Neuron (in vitro differentiated cells): ENCODE measurements at regions not wholly inside any gene's neighbourhood (a gene's known extent, or its start where the extent isn't known, plus 50 kb on each side); places are given as distances from the start of the nearest gene placed in this dataset.

Experiments used
- H2AFZ ChIP-seq: one replicate; pipeline ENCODE4 v1.6.1; 2013; ENCODE audit warnings: low read depth, mild to moderate bottlenecking, inconsistent platforms, low read length, moderate library complexity
- H3K27me3 ChIP-seq: one replicate; pipeline ENCODE4 v1.6.1; 2013; ENCODE audit warnings: low read length; ENCODE audit not compliant: insufficient read depth
- H3K36me3 ChIP-seq: one replicate; pipeline ENCODE4 v1.6.1; 2013; ENCODE audit warnings: low read length; ENCODE audit not compliant: insufficient read depth
- H3K4me1 ChIP-seq: one replicate; pipeline ENCODE4 v1.6.1; 2013; ENCODE audit warnings: low read length; ENCODE audit not compliant: insufficient read depth
- H3K4me3 ChIP-seq: 2 replicates; pipeline ENCODE4 v1.5.1; 2013; ENCODE audit warnings: mild to moderate bottlenecking, low read length, moderate library complexity
- H3K9me3 ChIP-seq: one replicate; pipeline ENCODE4 v1.6.1; 2013; ENCODE audit warnings: low read length

GRCh38 chr6:120096696-120097260 is 747.2 kb upstream of the MAN1A1 start:
- no peak overlapping the region for H3K4me3 ChIP-seq
- no peaks in the 10 kb centered on the region for H3K36me3 ChIP-seq
- H3K27me3 ChIP-seq = no peaks in the 10 kb centered on the region
- no peaks in the 10 kb centered on the region for H3K9me3 ChIP-seq
- no peak overlapping the region for H2AFZ ChIP-seq
- H3K4me1 ChIP-seq = no peaks in the 10 kb centered on the region

DNA sequence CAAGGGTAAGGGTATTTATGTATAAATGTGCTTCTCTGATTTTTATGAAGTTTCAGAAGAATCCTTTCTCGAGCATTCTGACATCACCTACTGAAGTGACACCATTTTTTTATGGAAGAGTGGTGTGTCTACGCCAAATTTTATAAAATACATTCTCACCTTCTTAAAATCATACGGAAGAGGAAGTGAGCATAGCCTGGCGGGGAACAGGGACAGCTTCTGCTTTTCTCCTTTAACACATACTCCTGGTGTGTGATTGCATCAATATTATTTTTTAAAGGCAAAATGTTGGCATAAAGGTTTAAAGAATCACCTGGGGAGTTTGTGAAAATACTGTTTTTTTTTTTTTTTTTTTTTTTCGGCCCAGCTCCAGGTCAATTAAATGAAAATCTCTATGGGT is 733.6 kb upstream of the MAN1A1 start:
- no peaks in the 10 kb centered on the region for H3K27me3 ChIP-seq
- no peak overlapping the region for H3K4me3 ChIP-seq
- no peak overlapping the region for H2AFZ ChIP-seq
- H3K9me3 ChIP-seq = no peaks in the 10 kb centered on the region
- H3K4me1 ChIP-seq = no peaks in the 10 kb centered on the region
- no peaks in the 10 kb centered on the region for H3K36me3 ChIP-seq

DNA sequence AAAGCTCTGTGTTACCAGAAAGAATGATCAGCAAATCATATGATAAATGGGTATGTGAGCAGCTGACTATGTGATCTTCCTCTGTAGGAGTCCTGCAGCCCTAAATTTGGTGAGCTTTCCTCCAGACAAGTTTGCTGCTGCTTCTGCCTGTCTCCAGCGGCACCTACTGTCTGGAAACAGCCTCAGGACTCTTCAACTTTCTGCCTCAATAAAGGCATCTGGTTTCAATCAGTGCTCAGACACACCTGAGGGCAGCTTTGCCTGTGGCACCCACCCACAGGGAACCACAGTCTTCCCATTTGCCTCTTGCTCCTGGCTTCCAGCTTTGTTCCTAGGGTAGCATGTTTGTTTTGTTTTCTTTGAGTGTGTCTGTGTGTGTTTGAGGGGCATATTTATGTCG is 727.9 kb upstream of the MAN1A1 start:
- no peaks in the 10 kb centered on the region for H3K27me3 ChIP-seq
- no peaks in the 10 kb centered on the region for H3K9me3 ChIP-seq
- no peak overlapping the region for H3K4me3 ChIP-seq
- H3K36me3 ChIP-seq = no peaks in the 10 kb centered on the region
- no peak overlapping the region for H2AFZ ChIP-seq
- no peaks in the 10 kb centered on the region for H3K4me1 ChIP-seq

GRCh38 chr6:120058410-120058809 is 708.8 kb upstream of the MAN1A1 start:
- H3K36me3 ChIP-seq = no peaks in the 10 kb centered on the region
- no peak overlapping the region for H3K4me3 ChIP-seq
- H2AFZ ChIP-seq = no peak overlapping the region
- H3K9me3 ChIP-seq = no peaks in the 10 kb centered on the region
- H3K27me3 ChIP-seq = no peaks in the 10 kb centered on the region
- no peaks in the 10 kb centered on the region for H3K4me1 ChIP-seq

- Histone ChIP-seq H3K4me3 (no peak overlapping the region), H3K36me3 (no peaks in the 10 kb centered on the region), H2AFZ (no peak overlapping the region), H3K4me1 (no peaks in the 10 kb centered on the region), H3K9me3 (no peaks in the 10 kb centered on the region), H3K27me3 (no peaks in the 10 kb centered on the region)
These were observed 706.5 kb upstream of the MAN1A1 start for GRCh38 chr6:120056085-120056484.

DNA sequence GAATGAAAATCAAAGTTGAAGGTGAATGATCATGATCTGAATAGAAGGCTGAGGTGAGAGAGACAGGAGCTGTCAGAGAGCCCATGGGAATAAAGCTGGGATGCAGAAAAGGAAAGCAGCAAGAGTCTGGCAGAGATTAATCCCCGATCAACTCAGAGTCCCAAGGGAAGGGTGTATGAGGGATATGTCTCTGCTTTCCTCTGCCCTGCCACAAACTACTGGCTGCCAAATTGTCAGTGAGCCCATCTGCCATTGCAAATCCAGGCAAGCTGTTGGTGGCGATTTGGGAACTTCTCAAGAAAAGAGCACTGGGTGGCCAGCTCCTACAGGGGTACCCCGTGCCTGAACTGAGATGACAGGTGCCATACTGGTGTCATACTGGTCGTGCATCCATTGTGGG is 705.5 kb upstream of the MAN1A1 start:
- Histone ChIP-seq H3K36me3 (no peaks in the 10 kb centered on the region), H3K4me3 (no peak overlapping the region), H2AFZ (no peak overlapping the region), H3K4me1 (no peaks in the 10 kb centered on the region), H3K9me3 (no peaks in the 10 kb centered on the region), H3K27me3 (no peaks in the 10 kb centered on the region)

- Histone ChIP-seq H3K9me3 (no peaks in the 10 kb centered on the region), H3K4me3 (no peak overlapping the region), H3K4me1 (no peaks in the 10 kb centered on the region), H3K36me3 (no peaks in the 10 kb centered on the region), H3K27me3 (no peaks in the 10 kb centered on the region), H2AFZ (no peak overlapping the region)
These were observed 690.1 kb upstream of the MAN1A1 start for GRCh38 chr6:120039664-120040063.

- H2AFZ ChIP-seq = no peak overlapping the region
- H3K27me3 ChIP-seq = no peaks in the 10 kb centered on the region
- H3K4me3 ChIP-seq = no peak overlapping the region
- H3K9me3 ChIP-seq = no peaks in the 10 kb centered on the region
- H3K36me3 ChIP-seq = no peaks in the 10 kb centered on the region
- no peaks in the 10 kb centered on the region for H3K4me1 ChIP-seq
These were observed 682.3 kb upstream of the MAN1A1 start for GRCh38 chr6:120031837-120032236.

GRCh38 chr6:120026791-120027190 is 677.2 kb upstream of the MAN1A1 start:
- Histone ChIP-seq H3K9me3 (no peaks in the 10 kb centered on the region), H3K36me3 (no peaks in the 10 kb centered on the region), H2AFZ (no peak overlapping the region), H3K4me3 (no peak overlapping the region), H3K27me3 (no peaks in the 10 kb centered on the region), H3K4me1 (no peaks in the 10 kb centered on the region)

GRCh38 chr6:120010075-120010474 is 660.5 kb upstream of the MAN1A1 start:
- Histone ChIP-seq H3K36me3 (no peaks in the 10 kb centered on the region), H3K4me1 (no peaks in the 10 kb centered on the region), H3K4me3 (no peak overlapping the region), H3K9me3 (no peaks in the 10 kb centered on the region), H2AFZ (no peak overlapping the region), H3K27me3 (no peaks in the 10 kb centered on the region)

GRCh38 chr6:120005292-120005976 is 655.9 kb upstream of the MAN1A1 start:
- Histone ChIP-seq H3K4me1 (no peaks in the 10 kb centered on the region), H3K27me3 (no peaks in the 10 kb centered on the region), H2AFZ (no peak overlapping the region), H3K36me3 (no peaks in the 10 kb centered on the region), H3K9me3 (no peaks in the 10 kb centered on the region), H3K4me3 (no peak overlapping the region)

DNA sequence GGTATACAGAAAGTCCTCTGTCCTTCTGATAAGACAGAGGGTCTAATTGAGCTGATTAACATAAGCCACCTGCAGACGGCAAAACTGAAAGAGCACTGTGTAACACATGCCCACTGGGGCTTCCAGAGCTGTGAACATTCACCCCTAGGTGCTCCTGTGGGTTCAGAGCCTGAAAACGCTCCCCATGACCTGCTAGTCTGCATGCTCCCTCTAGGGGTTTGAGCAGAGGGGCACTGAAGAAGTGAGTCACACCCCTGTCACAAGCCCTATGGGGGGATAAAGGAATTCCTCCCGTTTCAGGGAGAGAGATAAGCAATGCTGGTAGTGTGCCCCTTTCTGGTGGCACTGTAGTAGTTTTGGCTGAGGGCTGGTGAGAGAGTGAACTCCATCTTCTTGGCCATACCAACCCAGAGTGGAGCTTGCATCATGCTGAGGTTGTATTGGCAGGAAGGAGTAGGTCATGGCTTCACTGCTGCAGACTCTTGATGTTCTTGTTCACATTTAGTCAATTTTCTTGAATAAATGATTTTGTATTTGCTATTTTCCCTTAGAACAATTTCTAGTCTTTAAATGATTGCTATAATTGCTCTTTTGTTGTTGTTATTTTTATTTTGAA is 637.5 kb upstream of the MAN1A1 start:
- Histone ChIP-seq H2AFZ (no peak overlapping the region), H3K27me3 (no peaks in the 10 kb centered on the region), H3K4me3 (no peak overlapping the region), H3K9me3 (no peaks in the 10 kb centered on the region), H3K4me1 (no peaks in the 10 kb centered on the region), H3K36me3 (no peaks in the 10 kb centered on the region)

DNA sequence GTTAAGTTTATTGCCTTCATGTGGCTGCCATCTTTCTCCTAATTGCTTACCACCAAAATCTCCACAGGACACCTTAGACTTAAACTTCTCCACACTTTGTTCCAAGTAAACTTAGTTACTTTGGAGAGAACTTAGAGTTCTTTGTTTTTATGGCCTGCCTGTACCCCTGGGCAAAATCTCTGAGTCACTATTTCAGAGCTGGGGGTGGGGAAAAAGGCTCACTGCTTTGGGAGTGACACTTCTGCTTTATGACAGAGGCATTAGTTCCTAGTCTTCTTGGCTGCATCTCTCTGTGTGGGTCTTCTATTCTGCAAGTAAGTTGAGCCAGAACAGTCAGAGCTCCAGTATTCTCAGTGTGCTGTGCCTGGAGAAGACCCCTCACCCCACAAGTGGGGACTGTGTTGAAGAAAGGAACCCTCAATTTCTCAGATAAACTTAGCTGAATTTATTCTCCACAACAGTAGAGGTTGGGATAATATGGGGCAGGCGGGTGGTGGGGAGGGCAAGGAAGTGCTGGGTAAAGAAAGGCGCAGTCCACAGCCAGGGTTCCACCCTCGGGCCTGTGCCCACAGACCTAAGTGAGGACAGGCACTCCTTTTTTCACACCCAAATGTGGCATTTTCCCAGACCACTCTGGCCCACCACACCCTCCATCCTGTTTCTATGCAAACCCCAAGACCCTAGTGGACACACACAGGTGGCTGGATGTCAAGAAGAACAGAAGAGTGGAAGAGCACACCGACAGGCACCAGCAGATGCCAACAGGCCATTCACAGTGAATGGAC is 636.6 kb upstream of the MAN1A1 start:
- Histone ChIP-seq H2AFZ (no peak overlapping the region), H3K27me3 (no peaks in the 10 kb centered on the region), H3K4me3 (no peak overlapping the region), H3K9me3 (no peaks in the 10 kb centered on the region), H3K36me3 (no peaks in the 10 kb centered on the region), H3K4me1 (no peaks in the 10 kb centered on the region)
